ENCODE measurements at regions not wholly inside any gene's neighbourhood (a gene's known extent, or its start where the extent isn't known, plus 50 kb on each side); places are given as distances from the start of the nearest gene placed in this dataset.

DNA sequence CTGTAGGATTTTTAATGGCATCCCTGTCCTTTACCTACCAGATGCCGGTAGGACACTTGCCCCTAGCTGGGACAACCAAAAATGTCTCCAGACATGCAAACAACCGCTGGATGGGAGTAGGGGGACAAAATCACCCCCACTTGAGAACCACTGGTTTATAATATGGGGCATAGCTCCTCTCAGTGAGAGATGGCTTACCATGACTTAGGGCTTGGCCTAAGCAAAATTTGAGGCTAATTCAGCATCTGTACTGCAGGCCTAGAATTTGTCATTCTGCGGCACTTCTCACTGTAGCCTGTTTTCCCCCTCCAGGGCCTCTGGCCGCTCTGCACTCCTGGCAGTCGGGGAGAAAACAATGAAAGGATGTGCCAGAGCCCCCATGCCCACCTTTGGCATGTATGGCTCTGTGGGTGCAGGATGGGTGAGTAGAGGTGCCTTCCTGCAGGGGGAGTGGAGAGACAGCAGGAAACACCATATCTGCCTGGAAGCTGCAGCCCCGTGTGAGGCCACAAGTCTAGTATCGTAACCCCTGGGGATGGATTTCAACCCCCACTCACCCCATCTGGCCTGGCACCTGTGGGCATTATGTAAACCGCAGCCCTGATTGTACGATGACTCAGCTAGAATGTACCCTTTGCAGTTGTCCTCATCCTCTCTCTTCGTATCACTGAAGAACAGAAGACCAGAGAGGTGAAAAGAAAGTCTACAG, 268.1 kb downstream of the SOX9 start:
- TF ChIP-seq SIN3A (IDR thresholded peaks at IDR 0.05; ENCODE audit: borderline replicate concordance, insufficient read depth, low read length) (no peak), FOXP2 (optimal IDR thresholded peaks at IDR 0.05; ENCODE audit: borderline replicate concordance, extremely low read depth, extremely low read length, insufficient read depth) (no peak), POLR2AphosphoS5 (IDR thresholded peaks at IDR 0.05; ENCODE audit: low read depth, low read length) (no peak), TAF1 (IDR thresholded peaks at IDR 0.05; ENCODE audit: borderline replicate concordance, insufficient read depth, low read length) (no peak)
- TF ChIP-seq, protein P1, sequence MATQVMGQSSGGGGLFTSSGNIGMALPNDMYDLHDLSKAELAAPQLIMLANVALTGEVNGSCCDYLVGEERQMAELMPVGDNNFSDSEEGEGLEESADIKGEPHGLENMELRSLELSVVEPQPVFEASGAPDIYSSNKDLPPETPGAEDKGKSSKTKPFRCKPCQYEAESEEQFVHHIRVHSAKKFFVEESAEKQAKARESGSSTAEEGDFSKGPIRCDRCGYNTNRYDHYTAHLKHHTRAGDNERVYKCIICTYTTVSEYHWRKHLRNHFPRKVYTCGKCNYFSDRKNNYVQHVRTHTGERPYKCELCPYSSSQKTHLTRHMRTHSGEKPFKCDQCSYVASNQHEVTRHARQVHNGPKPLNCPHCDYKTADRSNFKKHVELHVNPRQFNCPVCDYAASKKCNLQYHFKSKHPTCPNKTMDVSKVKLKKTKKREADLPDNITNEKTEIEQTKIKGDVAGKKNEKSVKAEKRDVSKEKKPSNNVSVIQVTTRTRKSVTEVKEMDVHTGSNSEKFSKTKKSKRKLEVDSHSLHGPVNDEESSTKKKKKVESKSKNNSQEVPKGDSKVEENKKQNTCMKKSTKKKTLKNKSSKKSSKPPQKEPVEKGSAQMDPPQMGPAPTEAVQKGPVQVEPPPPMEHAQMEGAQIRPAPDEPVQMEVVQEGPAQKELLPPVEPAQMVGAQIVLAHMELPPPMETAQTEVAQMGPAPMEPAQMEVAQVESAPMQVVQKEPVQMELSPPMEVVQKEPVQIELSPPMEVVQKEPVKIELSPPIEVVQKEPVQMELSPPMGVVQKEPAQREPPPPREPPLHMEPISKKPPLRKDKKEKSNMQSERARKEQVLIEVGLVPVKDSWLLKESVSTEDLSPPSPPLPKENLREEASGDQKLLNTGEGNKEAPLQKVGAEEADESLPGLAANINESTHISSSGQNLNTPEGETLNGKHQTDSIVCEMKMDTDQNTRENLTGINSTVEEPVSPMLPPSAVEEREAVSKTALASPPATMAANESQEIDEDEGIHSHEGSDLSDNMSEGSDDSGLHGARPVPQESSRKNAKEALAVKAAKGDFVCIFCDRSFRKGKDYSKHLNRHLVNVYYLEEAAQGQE (IDR thresholded peaks at IDR 0.05; ENCODE audit: insufficient read depth in 1 of 2, low read depth in 2 of 2, low read length in 2 of 2), result no peak

DNA sequence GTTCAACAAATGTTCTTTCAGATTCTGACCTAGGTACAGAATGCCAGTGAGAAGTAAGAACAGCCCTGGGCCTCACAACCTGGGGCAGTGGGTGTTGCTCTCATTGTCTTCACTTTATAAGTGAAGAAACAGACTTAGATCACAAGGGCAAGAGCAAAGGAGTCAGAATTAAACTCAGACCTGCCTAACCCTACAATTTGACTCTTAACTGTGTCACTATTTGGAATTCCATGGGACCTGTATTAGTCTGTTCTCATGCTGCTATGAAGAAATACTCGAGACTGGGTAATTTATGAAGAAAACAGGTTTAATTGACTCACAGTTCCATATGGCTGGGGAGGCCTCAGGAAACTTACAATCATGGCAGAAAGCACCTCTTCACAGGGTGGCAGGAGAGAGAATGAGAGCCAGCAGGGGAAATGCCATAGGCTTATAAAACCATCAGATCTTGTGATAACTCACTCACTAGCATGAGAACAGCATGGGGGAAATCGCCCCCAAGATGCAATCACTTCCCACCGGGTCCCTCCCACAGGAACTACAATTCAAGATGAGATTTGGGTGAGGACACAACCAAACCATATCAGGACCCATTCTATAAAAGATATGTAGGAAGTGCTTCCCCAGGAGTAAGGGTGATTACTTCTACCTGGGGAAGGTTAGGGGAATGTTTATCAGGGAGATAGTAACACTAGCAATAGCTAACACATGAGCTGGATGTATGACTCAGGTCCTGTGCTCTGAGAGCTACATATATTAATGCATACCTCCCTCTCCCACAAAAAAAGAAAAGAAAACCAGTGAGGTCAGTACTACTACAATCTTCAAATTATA, 270.1 kb downstream of the SOX9 start:
- TF ChIP-seq POLR2AphosphoS5 (IDR thresholded peaks at IDR 0.05; ENCODE audit: low read depth, low read length), result no peak
- TF ChIP-seq FOXP2 (optimal IDR thresholded peaks at IDR 0.05; ENCODE audit: borderline replicate concordance, extremely low read depth, extremely low read length, insufficient read depth), result no peak
- no peak for TF ChIP-seq SIN3A (IDR thresholded peaks at IDR 0.05; ENCODE audit: borderline replicate concordance, insufficient read depth, low read length)
- TF ChIP-seq TAF1 (IDR thresholded peaks at IDR 0.05; ENCODE audit: borderline replicate concordance, insufficient read depth, low read length), result no peak
- TF ChIP-seq, protein P1 (IDR thresholded peaks at IDR 0.05; ENCODE audit: insufficient read depth in 1 of 2, low read depth in 2 of 2, low read length in 2 of 2), result no peak

DNA sequence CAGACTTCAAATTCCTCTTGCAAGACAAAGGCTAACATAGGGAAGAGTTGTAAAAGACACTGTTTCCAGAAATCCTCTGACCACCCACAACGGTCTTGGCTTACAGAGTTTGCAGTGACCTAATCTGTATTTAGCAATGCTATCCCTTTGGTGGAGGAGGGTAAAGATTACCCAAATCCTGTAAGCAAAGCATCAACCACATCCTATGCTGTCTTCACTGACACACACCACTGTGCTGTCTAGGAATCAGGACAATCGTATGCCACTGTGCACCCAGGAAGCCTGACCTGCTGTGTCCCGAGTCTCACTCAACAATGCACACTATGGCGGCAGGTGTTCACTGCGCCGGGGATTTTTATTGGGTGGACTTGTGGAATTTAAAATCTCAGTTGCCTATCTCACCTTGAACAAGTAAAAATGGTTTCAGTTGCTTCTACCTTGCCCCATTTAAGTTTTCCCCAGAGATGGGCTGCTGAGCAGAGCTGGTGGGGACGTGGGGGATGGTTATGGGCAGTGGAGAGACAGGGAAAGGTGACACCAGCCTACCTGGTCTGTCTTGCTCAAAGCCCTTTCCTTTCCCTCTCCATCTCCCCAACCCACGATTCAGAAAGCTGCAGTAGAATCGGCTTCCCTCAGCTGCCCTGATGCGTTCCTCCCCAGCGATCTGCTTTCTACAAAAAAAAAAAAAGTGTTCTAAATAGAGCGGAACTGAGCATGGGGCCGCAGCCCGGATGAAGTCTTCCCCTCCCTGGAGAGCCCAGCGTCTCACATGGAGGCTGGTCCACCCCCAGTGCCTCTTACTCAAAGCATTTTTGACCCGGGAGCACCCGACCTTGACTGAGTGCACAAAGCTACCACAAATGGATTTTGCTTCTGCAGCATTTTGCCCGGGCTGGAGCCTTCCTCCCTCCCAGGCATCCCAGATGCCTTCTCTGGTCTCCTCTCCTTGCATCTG, 271.5 kb downstream of the SOX9 start:
- TF ChIP-seq POLR2AphosphoS5 (IDR thresholded peaks at IDR 0.05; ENCODE audit: low read depth, low read length) (no peak), TAF1 (IDR thresholded peaks at IDR 0.05; ENCODE audit: borderline replicate concordance, insufficient read depth, low read length) (no peak), FOXP2 (optimal IDR thresholded peaks at IDR 0.05; ENCODE audit: borderline replicate concordance, extremely low read depth, extremely low read length, insufficient read depth) (no peak), SIN3A (IDR thresholded peaks at IDR 0.05; ENCODE audit: borderline replicate concordance, insufficient read depth, low read length) (no peak)
- TF ChIP-seq, protein P1 (IDR thresholded peaks at IDR 0.05; ENCODE audit: insufficient read depth in 1 of 2, low read depth in 2 of 2, low read length in 2 of 2), result no peak

DNA sequence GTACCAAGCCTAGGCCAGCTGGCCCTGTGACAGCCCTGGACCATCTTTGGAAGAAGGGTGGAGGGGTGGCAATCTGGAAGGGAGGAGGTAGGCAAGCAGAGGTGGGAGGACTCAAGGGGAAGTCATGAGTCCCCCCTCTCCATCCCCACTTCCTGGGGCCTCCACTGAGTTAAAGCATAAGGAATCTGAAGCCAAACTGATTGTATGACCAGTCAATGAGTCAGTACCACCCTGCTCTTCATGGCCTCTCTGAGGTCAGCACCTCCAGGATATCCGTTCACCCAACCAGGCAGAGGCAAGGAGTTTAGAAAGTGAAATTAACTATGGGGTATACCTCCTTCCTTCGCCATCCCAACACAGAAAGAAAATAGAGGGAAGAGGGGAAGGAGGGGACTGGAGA, 272.7 kb downstream of the SOX9 start:
- no peak for TF ChIP-seq TAF1 (IDR thresholded peaks at IDR 0.05; ENCODE audit: borderline replicate concordance, insufficient read depth, low read length)
- TF ChIP-seq FOXP2 (optimal IDR thresholded peaks at IDR 0.05; ENCODE audit: borderline replicate concordance, extremely low read depth, extremely low read length, insufficient read depth), result no peak
- TF ChIP-seq, protein P1 (IDR thresholded peaks at IDR 0.05; ENCODE audit: insufficient read depth in 1 of 2, low read depth in 2 of 2, low read length in 2 of 2), result no peak
- TF ChIP-seq SIN3A (IDR thresholded peaks at IDR 0.05; ENCODE audit: borderline replicate concordance, insufficient read depth, low read length), result no peak
- TF ChIP-seq POLR2AphosphoS5 (IDR thresholded peaks at IDR 0.05; ENCODE audit: low read depth, low read length), result no peak

Measured in PFSK-1 (cell line).